Limb (tissue), 2 donors: ENCODE measurements at regions not wholly inside any gene's neighbourhood (a gene's known extent, or its start where the extent isn't known, plus 50 kb on each side); places are given as distances from the start of the nearest gene placed in this dataset.
"Not testable (repeated sequence)": the region's sequence is repeated elsewhere in the genome, so short reads cannot be mapped to it uniquely, and the experiment has no call there.

Experiments used
- DNase-seq, 2 donors: peaks; one replicate each; pipeline ENCODE4 v3.0.0-alpha.2; 2016; ENCODE audit errors: extremely low spot score in 2 of 2

DNA sequence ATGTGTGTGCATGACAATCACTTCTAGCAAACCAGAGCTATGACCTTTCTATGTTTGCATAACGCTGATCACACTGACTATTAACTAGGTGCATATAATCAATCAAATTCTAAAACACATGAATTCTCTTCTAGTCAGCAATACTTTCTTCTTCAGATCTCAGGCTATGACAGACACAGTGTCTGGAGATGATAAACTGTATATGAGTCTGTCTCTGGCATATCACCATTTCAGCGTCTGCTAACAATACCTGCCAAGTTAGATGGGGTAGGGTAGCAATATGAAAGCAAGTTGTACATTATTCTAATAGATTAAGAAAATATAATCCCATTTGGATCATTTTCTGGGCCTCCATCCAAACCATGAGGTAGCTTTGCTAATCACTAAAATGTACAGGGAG lies 354.2 kb upstream of the EPHA4 start:
- DNase-seq: no peak

DNA sequence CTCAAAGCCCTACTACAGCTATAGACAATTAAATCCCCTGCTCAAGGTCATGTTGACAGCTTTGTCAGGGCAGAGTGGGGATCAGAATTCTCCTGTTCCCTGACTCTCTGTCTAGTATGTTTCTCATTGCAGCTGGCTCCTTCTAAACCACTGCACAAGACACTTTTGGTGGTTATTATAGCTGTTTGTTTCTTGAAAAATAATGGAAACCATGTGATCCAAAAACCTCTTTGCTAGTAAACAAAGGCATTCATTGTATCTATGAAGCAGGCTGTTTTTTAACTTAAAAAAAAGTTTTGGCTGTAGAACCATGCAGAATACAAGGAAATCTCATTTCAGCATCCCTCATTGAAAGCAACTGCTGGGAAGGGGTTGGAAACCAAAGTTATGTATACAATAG lies 352.5 kb upstream of the EPHA4 start:
- DNase-seq: peak in 1 of 2 donors; percentile 10

DNA sequence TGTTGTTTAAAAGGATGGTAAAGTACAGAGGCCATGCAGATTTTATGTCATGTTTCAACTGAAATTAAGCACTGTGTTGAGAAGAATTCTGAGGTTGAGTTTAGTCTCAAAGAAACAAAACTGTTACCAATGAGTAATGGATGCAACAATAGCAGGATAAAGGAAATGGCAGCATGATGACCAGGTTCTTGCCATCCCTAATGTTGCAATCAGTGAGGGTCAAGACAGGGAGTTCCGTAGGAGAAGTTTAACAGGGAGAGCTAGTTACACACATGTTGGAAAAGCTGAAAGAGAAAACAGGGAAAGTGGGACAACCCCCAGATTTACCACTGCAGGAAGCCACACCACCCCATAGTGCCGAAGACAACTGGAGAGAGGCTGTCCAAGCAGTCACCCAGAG lies 343.8 kb upstream of the EPHA4 start:
- DNase-seq: no peak

DNA sequence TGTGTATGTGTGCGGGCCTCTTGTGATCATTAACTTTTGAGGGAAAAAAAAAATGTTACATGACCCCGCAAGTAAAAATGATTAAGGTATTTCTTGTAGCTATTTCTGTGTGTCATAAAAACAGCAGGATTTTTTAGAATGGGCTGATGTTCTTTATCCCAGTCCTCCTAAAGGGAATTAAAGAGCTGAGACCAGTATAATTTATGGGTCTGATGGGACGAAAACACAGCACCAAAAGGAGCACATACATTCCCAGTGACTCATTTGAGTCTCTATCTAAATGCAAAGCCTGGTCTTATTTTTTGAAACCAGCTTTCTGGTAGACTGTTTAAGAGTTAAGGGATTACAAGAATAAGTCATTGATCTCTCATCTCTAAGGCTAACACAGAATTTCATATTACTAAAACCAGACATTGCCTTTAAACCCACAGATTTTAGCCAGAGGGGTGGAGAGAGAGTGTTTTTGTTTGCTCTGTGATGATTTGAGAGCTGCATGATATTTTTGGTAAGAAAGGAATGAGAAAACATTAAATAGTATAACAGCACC lies 342.3 kb upstream of the EPHA4 start:
- DNase-seq: no peak

- DNase-seq: no peak
Measured at GRCh38 chr2:221911890-221912289, 339.8 kb upstream of the EPHA4 start.

- DNase-seq: no peak
Measured at GRCh38 chr2:221911321-221911720, 339.2 kb upstream of the EPHA4 start.

DNA sequence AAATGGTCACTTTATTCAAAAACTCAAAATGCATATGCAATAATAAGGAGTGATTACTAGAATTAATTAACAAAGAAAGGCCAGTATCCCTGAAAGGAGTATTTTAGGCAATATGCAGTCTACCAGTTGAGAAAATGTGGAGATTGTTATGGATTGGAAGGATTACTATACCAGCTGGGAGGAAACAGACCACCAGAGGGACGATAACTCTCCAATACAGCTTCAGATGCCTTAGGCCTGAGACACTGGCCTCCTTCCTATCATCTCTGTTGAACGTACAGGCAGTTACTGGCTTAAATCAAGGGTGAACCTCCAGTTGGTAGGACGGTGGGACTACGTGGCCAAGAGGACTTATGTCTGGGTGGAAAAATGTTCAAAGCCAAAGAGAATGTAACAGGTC lies 336.4 kb upstream of the EPHA4 start:
- DNase-seq: no peak

- no peak for DNase-seq
Measured at GRCh38 chr2:221897718-221898117, 325.6 kb upstream of the EPHA4 start.

DNA sequence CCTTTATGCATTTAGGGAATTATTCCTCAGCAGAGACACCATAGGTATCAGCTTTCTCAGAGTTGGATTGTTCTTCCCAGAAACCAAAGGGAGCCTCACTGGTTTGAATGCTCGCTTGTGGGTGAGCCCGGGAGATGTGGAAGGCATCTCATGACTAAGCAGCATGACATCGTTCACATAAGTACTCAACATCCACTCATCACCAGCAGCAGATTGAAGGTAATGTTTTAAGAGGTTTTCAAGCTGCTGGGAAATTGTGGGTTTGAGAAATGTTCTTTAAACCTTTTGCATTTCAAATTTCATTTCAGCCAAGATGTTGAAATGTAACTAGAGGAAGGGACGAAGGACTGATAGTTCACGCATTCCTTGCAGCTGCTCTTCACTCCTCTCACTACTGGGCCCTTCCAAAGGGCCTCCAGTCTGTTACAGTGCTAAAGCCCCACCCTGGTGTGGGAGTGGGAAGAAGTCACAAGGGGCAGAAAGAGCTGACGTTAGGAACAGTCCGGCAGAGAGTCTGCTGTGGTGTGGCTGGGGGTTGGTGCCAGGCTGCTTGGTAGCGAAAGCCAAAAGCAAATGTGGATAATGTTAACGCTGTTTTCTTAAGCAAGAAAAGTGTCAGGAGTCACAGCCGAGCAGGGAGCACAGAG lies 324.5 kb upstream of the EPHA4 start:
- peak in 1 of 2 donors; percentile 26 for DNase-seq

GRCh38 chr2:221895366-221896121 lies 323.4 kb upstream of the EPHA4 start:
- DNase-seq: peak; percentile 28 to 29

- no peak for DNase-seq
Measured at GRCh38 chr2:221893501-221893900, 321.4 kb upstream of the EPHA4 start.

DNA sequence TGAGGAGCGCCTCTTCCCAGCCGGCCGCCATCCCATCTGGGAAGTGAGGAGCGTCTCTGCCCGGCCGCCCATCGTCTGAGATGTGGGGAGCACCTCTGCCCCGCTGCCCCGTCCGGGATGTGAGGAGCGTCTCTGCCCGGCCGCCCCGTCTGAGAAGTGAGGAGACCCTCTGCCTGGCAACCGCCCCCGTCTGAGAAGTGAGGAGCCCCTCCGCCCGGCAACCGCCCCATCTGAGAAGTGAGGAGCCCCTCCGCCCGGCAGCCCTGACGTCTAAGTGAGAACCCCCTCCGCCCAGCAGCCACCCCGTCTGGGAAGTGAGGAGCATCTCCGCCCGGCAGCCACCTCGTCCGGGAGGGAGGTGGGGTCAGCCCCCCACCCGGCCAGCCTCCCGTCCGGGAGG lies 319.9 kb upstream of the EPHA4 start:
- not testable (repeated sequence) for DNase-seq

DNA sequence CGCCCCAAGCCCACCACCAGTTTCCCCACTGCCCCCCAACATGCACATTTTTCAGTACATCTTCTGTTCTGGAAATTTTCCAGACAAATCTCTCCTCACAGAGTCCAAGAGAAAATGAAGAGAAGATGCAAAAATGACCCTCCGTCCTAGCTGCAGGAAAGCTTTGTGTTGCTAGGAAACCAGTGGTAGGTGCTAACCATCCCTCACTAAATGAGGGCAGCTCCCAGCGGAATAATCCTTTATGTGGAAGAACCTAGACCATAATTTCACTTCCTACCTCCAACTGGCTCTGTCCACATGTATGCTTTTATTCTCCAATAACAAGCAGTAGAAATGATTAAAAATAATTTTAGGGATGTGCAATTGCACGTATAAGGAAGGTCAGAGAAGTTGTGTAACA lies 311.9 kb upstream of the EPHA4 start:
- no peak for DNase-seq

- DNase-seq: no peak
Measured at GRCh38 chr2:221876016-221876415, 303.9 kb upstream of the EPHA4 start.

DNA sequence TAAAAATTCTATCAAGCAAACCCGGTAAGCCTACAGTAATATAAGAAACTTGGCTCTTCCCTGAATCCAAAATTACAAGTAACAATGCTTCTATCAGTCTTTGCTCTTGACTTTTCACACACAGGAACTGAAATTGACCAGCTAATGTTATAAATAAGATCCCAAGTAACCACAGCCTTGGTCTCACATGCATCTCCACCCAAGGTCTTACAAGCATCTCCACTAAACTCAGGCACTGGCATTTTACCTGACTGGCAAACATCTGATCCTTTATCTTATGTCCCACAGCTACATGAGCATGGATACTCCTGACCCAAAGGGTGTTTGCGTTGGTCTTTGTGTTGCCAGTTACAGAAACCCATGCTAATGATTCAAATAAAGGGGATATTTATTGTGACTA lies 302.3 kb upstream of the EPHA4 start:
- no peak for DNase-seq

DNA sequence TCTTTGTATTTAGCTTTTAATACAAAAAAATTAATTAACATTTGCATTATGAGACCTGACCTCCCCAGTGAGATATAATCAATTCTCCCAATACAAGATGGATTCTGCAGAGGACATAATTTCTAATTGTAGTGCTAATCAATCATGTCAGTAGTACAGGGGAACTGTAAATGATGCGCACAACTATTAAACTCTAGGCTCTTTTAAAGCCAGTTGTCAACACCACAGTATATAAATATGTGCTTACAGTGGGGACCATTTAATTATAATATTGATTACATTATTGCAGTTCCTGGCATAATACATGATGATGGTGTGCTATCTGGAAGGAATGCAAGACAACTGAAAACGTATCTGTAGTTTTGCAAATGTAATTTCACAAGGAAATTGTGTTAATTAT lies 285.6 kb upstream of the EPHA4 start:
- no peak for DNase-seq

DNA sequence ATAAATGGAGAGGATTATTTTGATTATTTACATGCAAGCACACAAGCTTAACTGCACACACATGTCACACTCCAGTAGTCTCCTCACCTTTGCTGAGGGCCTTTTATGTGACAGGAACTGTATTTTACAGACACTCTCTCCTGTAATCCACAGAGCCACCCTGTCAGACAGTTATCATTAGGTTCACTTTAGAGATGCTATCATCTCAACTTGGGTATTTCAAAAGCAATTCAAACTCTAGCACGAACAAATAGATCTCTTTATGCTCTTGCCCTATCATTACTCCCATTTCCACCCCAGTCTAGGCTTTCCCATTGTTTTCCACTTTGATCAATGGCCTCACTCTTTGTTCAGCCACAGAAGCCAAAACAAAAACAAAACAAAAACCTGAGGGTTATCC lies 281.2 kb upstream of the EPHA4 start:
- no peak for DNase-seq

DNA sequence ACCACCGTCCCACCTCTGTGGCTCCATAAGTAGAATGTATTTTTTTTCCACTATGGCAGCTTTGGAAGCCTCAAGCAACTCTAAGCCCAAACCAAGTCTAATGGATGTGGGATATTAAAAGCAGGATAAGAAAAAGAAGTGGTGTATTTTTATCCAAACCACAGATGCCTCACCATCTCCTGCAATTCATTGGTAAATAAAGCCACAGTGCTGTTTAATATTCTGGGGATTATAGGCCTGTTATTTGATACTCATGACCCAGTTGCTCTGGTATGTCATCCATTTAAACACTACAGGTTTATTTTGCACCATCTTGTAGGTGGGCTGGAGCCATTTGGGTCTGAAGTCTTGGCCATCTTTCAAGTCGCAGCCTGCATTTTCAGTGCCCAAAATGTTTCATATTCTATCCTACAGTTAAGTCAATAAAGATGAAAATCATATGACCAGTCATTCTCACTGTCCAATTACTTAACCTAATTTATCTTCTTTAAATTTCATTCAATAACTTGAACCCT lies 279.5 kb upstream of the EPHA4 start:
- no peak for DNase-seq

DNA sequence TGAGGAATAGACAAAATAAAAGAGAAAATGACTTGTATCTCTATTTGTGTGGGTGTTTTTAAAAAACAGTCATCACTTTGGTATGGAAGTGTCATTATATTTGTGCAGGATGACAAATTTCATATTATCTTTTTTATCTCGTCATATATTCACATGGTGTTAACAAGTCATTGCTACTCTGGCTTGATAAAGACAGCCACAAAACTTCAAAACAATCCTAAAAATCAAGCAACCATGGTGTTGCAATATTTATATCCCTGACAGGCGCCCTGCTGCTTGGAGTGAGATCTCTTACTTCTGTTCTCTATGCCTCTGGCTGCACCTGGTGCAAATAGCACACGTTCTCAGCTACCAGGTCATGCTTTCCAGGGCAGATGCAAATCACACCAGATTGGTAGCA lies 278.0 kb upstream of the EPHA4 start:
- DNase-seq: no peak

- no peak for DNase-seq
Measured at GRCh38 chr2:221848286-221848685, 276.2 kb upstream of the EPHA4 start.

- no peak for DNase-seq
Measured at GRCh38 chr2:221845021-221845365, 272.9 kb upstream of the EPHA4 start.

DNA sequence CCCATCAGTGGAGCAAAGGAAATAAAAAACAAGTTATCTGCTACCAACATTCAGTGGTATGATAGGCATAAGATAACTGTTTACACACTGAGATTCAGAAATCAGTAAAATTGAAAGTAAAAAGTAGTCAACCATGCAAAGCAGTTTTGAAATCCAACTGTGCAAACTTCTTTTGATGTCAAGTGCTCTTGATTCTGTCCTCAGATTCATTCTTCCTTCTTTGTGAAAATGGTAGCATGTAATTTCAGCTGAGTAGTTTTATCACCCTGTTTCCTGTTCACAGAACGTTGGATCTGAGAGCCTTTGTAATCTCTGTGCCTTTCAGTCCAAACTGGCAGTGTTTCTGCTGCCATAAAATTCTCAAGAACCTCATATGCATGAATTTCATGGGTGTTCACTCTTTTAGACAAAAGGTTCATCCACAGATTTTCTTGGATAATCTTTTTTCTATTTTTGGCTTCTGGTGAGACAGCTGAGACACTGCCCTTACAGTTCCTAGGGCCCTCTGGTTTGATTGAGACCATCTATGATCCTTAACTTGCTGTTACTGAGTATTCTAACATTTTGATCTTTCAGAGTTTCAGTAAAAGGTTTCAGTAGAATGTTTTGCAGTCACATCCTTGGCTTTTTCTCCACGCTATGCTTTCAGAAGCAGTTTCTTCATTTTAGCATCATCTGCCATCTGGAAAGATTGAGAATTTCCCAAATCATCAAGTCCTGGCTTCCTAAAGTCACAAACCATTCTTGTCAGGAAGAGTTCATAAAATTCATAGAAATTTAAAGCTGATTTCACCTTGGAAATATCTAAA lies 272.3 kb upstream of the EPHA4 start:
- DNase-seq: no peak
